ENCODE measurements at regions not wholly inside any gene's neighbourhood (a gene's known extent, or its start where the extent isn't known, plus 50 kb on each side); places are given as distances from the start of the nearest gene placed in this dataset.
"Not testable (repeated sequence)": the region's sequence is repeated elsewhere in the genome, so short reads cannot be mapped to it uniquely, and the experiment has no call there.

GRCh38 chr9:88821033-88821745 is 170.1 kb upstream of the S1PR3 start:
- H3K36me3 Mint-ChIP-seq = peaks cover 0 to 5% of the 10 kb centered on the region in 2 donors
- H3K9me3 Mint-ChIP-seq = no peaks in the 10 kb centered on the region
- no peak for ATAC-seq
- no peak overlapping the region for H3K27ac Mint-ChIP-seq
- DNase-seq (ENCODE audit: low spot score in 2 of 2) = no peak

GRCh38 chr9:88821746-88822106 is 169.5 kb upstream of the S1PR3 start:
- H3K36me3 Mint-ChIP-seq = peaks cover 0 to 5% of the 10 kb centered on the region in 2 donors
- ATAC-seq (no peak), DNase-seq (ENCODE audit: low spot score in 2 of 2) (no peak)
- H3K9me3 Mint-ChIP-seq = no peaks in the 10 kb centered on the region
- no peak overlapping the region for H3K27ac Mint-ChIP-seq

GRCh38 chr9:88824711-88825110 is 166.6 kb upstream of the S1PR3 start:
- ATAC-seq = no peak

DNA sequence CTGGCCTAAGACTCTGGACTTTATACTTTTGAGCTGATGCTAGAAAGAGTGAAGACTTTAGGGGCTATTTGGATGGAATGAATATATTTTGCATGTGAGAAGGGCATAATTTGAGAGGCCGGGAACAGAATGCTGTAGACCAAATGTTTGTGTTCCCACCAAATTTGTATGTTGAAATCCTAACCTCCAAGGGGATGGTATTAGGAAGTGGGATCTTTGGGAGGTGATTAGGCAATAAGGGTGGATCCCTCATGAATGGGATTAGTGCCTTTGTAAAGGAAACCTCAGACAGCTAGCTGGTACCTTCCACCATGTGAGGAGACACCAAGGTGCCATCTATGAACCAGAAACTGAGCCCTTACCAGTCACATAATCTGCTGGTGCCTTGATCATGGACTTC is 165.1 kb upstream of the S1PR3 start:
- no peaks in the 10 kb centered on the region for H3K9me3 Mint-ChIP-seq
- no peak for ATAC-seq
- peaks cover 0 to 5% of the 10 kb centered on the region in 2 donors for H3K36me3 Mint-ChIP-seq
- no peak overlapping the region for H3K27ac Mint-ChIP-seq
- DNase-seq (ENCODE audit: low spot score in 2 of 2) = no peak

More at GRCh38 chr9:88824711-88825110, 166.6 kb upstream of the S1PR3 start:
- DNase-seq (ENCODE audit: low spot score in 2 of 2) = no peak
- peaks cover 0 to 5% of the 10 kb centered on the region in 2 donors for H3K36me3 Mint-ChIP-seq
- no peaks in the 10 kb centered on the region for H3K9me3 Mint-ChIP-seq
- H3K27ac Mint-ChIP-seq = no peak overlapping the region

DNA sequence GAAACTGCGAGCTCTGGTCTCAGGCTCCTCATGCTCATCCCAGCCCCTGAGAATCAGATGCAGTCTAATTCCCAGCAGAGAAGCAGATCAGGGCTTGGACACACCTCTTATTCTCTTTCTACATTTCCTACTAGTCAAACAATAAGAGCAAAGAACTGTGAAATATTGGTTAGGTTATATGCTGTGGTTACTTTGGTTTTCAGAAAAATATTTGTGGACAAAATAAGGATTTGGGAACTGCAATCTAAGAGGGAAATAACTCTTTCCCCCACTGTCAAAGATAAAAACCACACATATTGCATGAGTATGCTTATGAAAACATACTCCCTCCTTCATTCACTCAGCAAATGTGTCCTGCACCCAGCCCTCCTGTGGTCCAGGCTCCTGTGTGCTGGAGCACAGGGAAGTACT is 164.5 kb upstream of the S1PR3 start:
- no peak overlapping the region for H3K27ac Mint-ChIP-seq
- no peak for DNase-seq (ENCODE audit: low spot score in 2 of 2)
- H3K36me3 Mint-ChIP-seq = peaks cover 0 to 2% of the 10 kb centered on the region in 2 donors
- no peaks in the 10 kb centered on the region for H3K9me3 Mint-ChIP-seq
- no peak for ATAC-seq

- H3K9me3 Mint-ChIP-seq = no peaks in the 10 kb centered on the region
- no peak for DNase-seq (ENCODE audit: low spot score in 2 of 2)
- no peaks in the 10 kb centered on the region for H3K36me3 Mint-ChIP-seq
- no peak overlapping the region for H3K27ac Mint-ChIP-seq
- ATAC-seq = no peak
Measured at GRCh38 chr9:88828018-88828417, 163.2 kb upstream of the S1PR3 start.

GRCh38 chr9:88828492-88828974 is 162.7 kb upstream of the S1PR3 start:
- ATAC-seq (no peak), DNase-seq (ENCODE audit: low spot score in 2 of 2) (no peak)
- Mint-ChIP-seq H3K27ac (no peak overlapping the region), H3K36me3 (no peaks in the 10 kb centered on the region), H3K9me3 (no peaks in the 10 kb centered on the region)

DNA sequence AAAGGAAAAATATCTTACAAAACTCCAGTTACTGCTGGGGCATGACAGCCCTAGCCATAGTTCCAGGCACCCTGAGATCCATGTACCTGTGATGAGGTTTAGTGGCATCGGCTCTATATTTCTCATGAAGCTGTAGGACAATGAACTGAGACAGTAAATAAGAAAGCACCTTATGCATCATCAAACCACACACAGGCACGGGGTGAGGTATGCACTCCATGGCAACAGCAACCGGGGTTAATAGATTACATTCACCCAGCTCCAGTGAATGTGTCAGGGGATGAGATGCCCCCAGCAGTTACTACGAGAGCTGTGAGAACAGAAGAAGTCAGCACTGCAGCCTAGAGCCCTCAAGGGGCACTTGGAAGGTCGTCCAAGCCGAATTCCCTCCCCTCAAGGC is 162.0 kb upstream of the S1PR3 start:
- peaks cover 0 to 4% of the 10 kb centered on the region in 2 donors for H3K9me3 Mint-ChIP-seq
- DNase-seq (ENCODE audit: low spot score in 2 of 2) = peak in 1 of 2 donors; percentile 29
- peak; percentile 64 to 99 for ATAC-seq
- no peak overlapping the region for H3K27ac Mint-ChIP-seq
- H3K36me3 Mint-ChIP-seq = no peaks in the 10 kb centered on the region

DNA sequence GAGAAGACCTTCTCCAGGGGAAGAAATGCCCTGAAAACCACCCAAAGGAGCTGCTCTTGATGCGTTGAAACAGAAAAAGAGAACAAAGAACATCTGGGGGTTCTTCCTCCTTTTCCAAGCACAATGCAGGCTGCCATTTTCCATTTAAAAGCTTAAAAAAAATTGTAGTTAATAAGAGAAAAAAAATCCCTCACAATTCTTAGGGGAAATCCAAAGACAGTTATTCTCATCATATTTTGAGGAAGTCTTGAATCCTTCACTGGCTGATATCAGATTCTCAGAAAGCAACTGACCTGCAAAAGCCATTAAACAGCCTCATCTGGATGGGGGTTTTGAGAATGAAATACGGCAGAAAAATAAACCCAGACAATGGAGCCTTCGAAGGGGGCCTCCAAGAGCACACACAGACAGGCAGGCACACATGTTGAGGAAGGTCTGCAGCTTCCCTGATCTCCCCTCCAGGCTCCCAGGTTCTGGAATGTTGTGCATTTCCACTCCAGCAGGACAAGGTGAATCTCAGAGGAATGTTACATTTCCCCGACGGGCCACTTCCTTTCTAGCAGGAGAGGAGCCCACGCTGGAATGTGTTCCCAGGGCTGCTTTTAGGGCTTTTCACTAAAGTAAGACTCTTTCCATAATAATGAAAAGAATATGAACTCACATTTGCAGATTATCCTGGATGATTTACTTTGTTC is 159.4 kb upstream of the S1PR3 start:
- Mint-ChIP-seq H3K27ac (no peak overlapping the region), H3K36me3 (no peaks in the 10 kb centered on the region), H3K9me3 (peaks cover 0 to 5% of the 10 kb centered on the region in 2 donors)
- DNase-seq (ENCODE audit: low spot score in 2 of 2) (no peak), ATAC-seq (no peak)

DNA sequence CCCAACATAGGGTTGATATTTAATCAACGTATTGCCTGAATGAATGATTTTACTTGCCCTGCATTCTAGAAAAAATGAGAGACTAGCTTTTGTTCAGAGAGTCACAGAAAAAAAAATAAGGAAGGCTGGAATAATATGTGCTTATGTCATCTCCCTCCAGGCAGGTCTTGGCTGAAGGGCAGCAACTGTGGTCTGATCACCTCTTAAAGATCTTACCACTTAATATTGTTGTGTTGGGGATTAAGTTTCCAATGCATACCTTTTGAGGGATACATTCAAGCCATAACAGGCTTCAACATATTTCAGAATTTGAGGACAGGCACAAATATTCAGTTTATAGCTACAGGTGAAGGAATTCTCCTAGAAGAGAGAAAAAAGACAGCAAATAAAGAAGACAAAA is 157.3 kb upstream of the S1PR3 start:
- ATAC-seq = no peak
- Mint-ChIP-seq H3K27ac (no peak overlapping the region), H3K9me3 (peaks cover 0 to 5% of the 10 kb centered on the region in 2 donors)

GRCh38 chr9:88835038-88835466 is 156.2 kb upstream of the S1PR3 start:
- ATAC-seq (peak; percentile 92 to 97), DNase-seq (ENCODE audit: low spot score in 2 of 2) (no peak)
- Mint-ChIP-seq H3K36me3 (no peaks in the 10 kb centered on the region), H3K27ac (peak overlapping the region in 1 of 2 donors; percentile 72), H3K9me3 (peaks cover 0 to 5% of the 10 kb centered on the region in 2 donors)

More for the DNA sequence above, 157.3 kb upstream of the S1PR3 start:
- no peaks in the 10 kb centered on the region for H3K36me3 Mint-ChIP-seq
- no peak for DNase-seq (ENCODE audit: low spot score in 2 of 2)

DNA sequence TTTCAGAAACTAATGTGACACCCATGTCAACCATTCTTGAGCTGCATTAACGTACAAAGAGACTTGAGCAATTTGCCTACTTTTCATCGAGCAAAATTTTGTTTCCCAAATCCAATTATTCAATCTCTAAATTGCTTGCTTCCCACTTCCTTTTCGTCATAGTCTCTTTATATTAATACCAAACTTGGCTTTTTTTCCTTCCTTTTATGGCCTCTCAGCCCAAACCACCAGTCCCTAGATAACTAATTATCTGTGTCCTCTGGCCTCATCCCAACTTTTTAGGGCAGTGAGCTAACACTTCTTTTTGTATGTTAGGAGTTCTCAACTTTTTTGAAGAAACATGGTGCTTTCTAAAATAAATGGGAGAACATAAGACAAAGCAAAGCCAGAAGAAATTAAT is 155.5 kb upstream of the S1PR3 start:
- peaks cover 0 to 5% of the 10 kb centered on the region in 2 donors for H3K9me3 Mint-ChIP-seq
- no peak for DNase-seq (ENCODE audit: low spot score in 2 of 2)
- no peak for ATAC-seq
- H3K27ac Mint-ChIP-seq = no peak overlapping the region
- H3K36me3 Mint-ChIP-seq = no peaks in the 10 kb centered on the region

- no peak for ATAC-seq
- no peak for DNase-seq (ENCODE audit: low spot score in 2 of 2)
- H3K27ac Mint-ChIP-seq = no peak overlapping the region
- H3K36me3 Mint-ChIP-seq = no peaks in the 10 kb centered on the region
- H3K9me3 Mint-ChIP-seq = peaks cover 0 to 5% of the 10 kb centered on the region in 2 donors
Measured at GRCh38 chr9:88837731-88838130, 153.5 kb upstream of the S1PR3 start.

- not testable (repeated sequence) for DNase-seq (ENCODE audit: low spot score in 2 of 2); H3K9me3 Mint-ChIP-seq; H3K27ac Mint-ChIP-seq; ATAC-seq
- H3K36me3 Mint-ChIP-seq = peaks cover 18 to 27% of the 10 kb centered on the region in 2 donors
Measured at GRCh38 chr9:88849878-88850277, 141.4 kb upstream of the S1PR3 start.

DNA sequence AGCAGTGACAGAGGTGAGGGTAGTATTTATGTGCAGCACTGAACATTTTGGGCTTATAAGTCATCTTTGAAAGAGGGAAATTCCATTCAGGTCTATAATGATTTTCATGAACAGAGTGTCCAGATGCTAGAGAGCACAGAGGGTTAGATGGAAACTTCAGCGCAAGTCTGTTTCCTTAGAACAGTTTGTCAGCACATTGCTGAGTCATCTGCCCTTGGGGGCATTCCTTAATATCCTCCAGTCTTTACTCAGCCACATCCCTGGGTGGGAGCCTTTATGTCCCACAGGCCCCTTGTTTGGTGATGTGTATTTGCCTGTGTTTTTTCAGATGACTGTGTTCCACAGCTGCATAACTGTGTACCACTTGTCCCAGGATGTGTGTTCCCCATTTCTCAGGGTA is 138.5 kb upstream of the S1PR3 start:
- peaks cover 21 to 27% of the 10 kb centered on the region in 2 donors for H3K36me3 Mint-ChIP-seq
- ATAC-seq (no peak), DNase-seq (ENCODE audit: low spot score in 2 of 2) (no peak)
- H3K9me3 Mint-ChIP-seq = peaks cover 19 to 24% of the 10 kb centered on the region in 2 donors
- peak overlapping the region in 1 of 2 donors; percentile 29 for H3K27ac Mint-ChIP-seq

DNA sequence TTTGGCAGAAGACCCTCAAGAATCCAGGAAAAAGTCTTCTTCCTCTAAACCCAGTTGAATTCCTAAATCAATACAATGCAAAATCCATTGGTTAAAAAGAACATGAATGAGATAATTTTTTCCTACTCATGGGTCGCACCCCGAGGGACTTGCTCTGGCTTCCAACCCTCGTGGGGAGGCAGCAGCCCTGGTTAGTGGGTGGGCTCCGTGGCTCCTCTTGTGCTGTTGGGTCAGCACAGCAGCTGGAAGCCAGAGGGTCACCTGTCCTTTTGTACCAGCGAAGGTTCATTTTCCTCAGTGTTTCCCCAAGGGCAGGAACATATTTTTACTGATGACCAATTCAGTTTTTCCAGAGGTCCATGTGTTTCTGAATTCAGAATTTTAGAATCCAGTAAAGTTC is 120.6 kb upstream of the S1PR3 start:
- Mint-ChIP-seq H3K36me3 (no peaks in the 10 kb centered on the region), H3K9me3 (peaks cover 4 to 7% of the 10 kb centered on the region in 2 donors)
- no peak for ATAC-seq

DNA sequence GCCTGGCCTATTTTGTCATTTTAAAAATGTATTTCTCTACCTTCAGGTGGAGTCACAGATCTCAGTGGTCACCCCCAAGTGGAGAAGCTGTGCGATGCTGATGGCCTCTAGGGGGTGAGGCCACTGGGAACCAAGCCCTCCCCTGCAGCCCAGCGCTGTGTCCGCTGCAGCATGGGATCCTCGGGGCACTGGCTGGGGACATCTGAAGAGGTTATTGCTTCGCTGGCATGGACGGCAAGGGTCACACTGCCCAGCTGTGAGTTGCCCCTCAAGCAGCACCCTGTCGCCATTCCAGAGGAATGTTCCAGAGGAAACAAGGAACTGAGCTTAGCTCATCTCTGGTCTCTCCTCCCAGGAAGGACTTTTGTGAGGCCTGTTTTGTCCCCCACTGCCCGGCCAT is 119.6 kb upstream of the S1PR3 start:
- DNase-seq (ENCODE audit: low spot score in 2 of 2) = no peak
- H3K27ac Mint-ChIP-seq = no peak overlapping the region
- H3K36me3 Mint-ChIP-seq = no peaks in the 10 kb centered on the region
- ATAC-seq = no peak
- H3K9me3 Mint-ChIP-seq = peaks cover 4 to 7% of the 10 kb centered on the region in 2 donors

More for the DNA sequence above, 120.6 kb upstream of the S1PR3 start:
- no peak overlapping the region for H3K27ac Mint-ChIP-seq
- DNase-seq (ENCODE audit: low spot score in 2 of 2) = no peak

Data from activated naive CD4-positive, alpha-beta T cell treated with anti-CD3 and anti-CD28 coated beads, Interleukin-2, amount 50 U/mL, for 72 hours (primary cell).